Neutrophil (primary cell): ENCODE measurements at regions not wholly inside any gene's neighbourhood (a gene's known extent, or its start where the extent isn't known, plus 50 kb on each side); places are given as distances from the start of the nearest gene placed in this dataset.

ENCODE experiments used
- H3K27ac ChIP-seq: fragments of 200-600 bp; sonication (generic); 2 replicates; pipeline ENCODE4 v1.5.1; 2016; ENCODE audit warnings: mild to moderate bottlenecking, moderate library complexity
- H3K27me3 ChIP-seq: fragments of 200-600 bp; sonication (generic); 2 replicates; pipeline ENCODE4 v1.6.0; 2016; ENCODE audit warnings: mild to moderate bottlenecking
- H3K36me3 ChIP-seq: fragments of 200-600 bp; sonication (generic); 2 replicates; pipeline ENCODE4 v1.5.1; 2017
- H3K4me1 ChIP-seq, 2 experiments: fragments of 200-600 bp in 1 of 2; sonication (generic) in 1 of 2; 1 replicate in 1 of 2; 2 replicates in 1 of 2; pipeline versions ENCODE4 v1.5.1 to v1.6.1; 2013 to 2016; ENCODE audit warnings: low read depth in 1 of 2, low read length in 1 of 2, mild to moderate bottlenecking in 1 of 2, moderate library complexity in 1 of 2; ENCODE audit not compliant: control insufficient read depth in 1 of 2, insufficient read depth in 1 of 2
- H3K4me3 ChIP-seq, 2 experiments: fragments of 200-600 bp in 1 of 2; sonication (generic) in 1 of 2; 1 replicate in 1 of 2; 2 replicates in 1 of 2; pipeline ENCODE4 v1.5.1; 2013 to 2016; ENCODE audit warnings: low read depth in 1 of 2, low read length in 1 of 2, mild to moderate bottlenecking in 1 of 2, moderate library complexity in 1 of 2
- H3K9me3 ChIP-seq: fragments of 200-600 bp; sonication (generic); 2 replicates; pipeline ENCODE4 v1.5.1; 2016
- TF ChIP-seq, protein P1 (sequence below): fragments of 200-600 bp; sonication (generic); IDR thresholded peaks from 2 replicates; pipeline ENCODE4 v1.5.1; 2016; ENCODE audit warnings: antibody characterized with exemption

DNA sequence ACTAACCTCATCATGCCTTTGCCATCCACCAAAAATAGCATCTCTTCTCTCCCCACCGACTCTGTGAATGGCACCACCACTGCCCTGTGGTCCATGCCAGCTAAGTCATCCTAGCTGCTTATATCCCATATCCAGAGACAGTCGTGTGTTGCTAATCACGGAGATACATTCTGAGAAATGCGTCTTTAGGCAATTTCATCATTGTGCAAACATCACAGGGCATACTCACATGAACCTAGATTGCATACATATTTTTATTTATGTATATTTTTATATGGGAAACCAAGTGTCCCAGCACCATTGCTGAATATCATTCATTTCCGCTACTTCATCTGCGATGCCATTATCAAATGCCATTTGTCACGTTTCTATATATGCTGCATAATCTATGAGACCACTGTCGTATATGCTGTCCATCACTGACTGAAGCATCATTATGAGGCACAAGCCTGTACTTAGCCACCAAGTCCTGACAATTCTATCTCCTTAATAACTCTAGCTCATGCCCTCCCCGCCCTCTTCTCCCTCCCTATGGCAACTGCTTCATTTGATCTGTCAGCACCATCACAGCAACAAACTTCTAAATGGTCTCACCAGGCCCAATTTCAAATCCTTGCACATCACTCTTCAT, 104.2 kb downstream of the HSPH1 start:
- Histone ChIP-seq H3K27me3 (peaks cover 30% of the 10 kb centered on the region), H3K27ac (no peak overlapping the region), H3K9me3 (no peaks in the 10 kb centered on the region), H3K4me3 (no peak overlapping the region), H3K36me3 (no peaks in the 10 kb centered on the region), H3K4me1 (no peaks in the 10 kb centered on the region)
- TF ChIP-seq, protein P1, sequence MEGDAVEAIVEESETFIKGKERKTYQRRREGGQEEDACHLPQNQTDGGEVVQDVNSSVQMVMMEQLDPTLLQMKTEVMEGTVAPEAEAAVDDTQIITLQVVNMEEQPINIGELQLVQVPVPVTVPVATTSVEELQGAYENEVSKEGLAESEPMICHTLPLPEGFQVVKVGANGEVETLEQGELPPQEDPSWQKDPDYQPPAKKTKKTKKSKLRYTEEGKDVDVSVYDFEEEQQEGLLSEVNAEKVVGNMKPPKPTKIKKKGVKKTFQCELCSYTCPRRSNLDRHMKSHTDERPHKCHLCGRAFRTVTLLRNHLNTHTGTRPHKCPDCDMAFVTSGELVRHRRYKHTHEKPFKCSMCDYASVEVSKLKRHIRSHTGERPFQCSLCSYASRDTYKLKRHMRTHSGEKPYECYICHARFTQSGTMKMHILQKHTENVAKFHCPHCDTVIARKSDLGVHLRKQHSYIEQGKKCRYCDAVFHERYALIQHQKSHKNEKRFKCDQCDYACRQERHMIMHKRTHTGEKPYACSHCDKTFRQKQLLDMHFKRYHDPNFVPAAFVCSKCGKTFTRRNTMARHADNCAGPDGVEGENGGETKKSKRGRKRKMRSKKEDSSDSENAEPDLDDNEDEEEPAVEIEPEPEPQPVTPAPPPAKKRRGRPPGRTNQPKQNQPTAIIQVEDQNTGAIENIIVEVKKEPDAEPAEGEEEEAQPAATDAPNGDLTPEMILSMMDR: no peak

DNA sequence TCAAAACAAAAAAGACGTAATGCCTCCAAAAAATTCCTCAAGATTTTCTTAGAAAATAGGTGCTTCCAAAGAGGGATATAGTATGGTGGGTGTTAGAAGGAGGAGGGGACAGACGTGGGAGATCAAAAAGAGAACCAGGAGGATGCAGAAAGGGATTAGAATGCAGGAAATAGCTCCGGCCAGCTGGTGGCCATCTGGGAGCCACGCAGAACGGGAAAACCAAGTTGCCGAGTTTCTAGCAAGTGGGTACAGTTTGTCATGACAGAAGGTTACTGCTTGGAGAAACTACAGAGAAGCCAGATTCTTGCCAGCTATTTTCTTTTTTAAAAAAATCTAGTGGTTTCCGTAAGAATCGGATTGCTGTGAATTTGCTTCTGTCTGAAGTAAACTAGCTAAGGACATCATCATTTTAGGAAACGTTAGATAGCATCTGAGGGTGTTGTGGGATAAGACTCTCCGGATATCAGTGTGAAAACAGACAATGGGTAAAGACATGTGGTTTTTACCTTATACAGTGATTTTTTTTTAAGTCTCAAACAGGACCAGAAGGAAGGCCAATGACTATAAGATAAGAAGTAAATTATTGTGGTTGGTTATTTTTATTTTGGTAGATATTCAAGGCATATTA, 104.9 kb downstream of the HSPH1 start:
- Histone ChIP-seq H3K36me3 (no peaks in the 10 kb centered on the region), H3K27me3 (peaks cover 28% of the 10 kb centered on the region), H3K4me1 (no peaks in the 10 kb centered on the region), H3K4me3 (no peak overlapping the region), H3K27ac (no peak overlapping the region), H3K9me3 (no peaks in the 10 kb centered on the region)
- TF ChIP-seq, protein P1: no peak

DNA sequence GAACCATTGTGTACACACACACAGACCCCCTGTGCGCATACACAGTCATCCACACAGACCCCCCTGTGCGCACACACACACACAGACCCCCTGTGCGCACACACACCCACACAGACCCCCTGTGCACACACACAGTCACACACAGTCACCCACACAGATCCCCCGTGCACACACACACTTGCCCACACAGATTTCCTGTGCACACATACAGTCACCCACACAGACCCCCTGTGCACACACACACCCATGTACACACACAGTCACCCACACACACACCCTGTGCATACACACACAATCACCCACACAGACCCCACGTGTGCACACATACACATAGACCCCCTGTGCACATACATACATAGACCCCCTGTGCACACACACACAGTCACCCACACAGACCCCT, 106.1 kb downstream of the HSPH1 start:
- no peak overlapping the region for H3K27ac ChIP-seq
- TF ChIP-seq, protein P1: no peak
- no peaks in the 10 kb centered on the region for H3K4me1 ChIP-seq
- no peaks in the 10 kb centered on the region for H3K36me3 ChIP-seq
- H3K27me3 ChIP-seq: peaks cover 22% of the 10 kb centered on the region
- H3K4me3 ChIP-seq: no peak overlapping the region
- no peaks in the 10 kb centered on the region for H3K9me3 ChIP-seq

DNA sequence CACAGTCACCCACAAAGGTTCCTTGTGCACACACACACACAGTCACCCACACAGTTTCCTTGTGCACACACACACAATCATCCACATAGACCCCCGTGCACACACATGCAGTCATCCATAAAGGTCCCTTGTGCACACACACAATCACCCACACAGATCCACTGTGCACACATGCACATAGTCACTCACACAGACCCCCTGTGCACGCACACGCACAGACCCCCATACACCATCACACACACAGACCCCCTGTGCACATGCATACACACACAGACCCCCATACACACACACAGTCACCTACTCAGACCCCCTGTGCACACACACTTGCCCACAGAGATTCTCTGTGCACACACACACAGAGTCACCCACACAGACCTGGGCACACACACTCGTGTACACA, 107.1 kb downstream of the HSPH1 start:
- Histone ChIP-seq H3K4me3 (no peak overlapping the region), H3K36me3 (no peaks in the 10 kb centered on the region), H3K27me3 (peaks cover 22% of the 10 kb centered on the region), H3K9me3 (no peaks in the 10 kb centered on the region), H3K27ac (no peak overlapping the region), H3K4me1 (no peaks in the 10 kb centered on the region)
- TF ChIP-seq, protein P1: no peak

DNA sequence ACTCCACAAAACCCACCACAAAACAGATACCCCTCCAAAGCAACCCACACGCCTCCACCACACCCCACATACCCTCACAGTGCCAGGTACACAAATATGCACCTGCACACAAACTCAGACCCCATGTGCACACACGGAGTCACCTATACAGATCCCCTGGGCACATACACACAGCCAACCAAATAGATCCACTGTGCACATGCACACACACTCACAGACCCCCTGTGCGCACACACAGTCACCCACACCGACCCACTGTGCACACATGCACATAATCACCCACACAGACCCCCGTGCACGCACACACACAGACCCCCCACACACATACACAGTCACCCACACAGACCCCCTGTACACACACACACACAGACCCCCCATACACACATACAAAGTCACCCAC, 107.8 kb downstream of the HSPH1 start:
- Histone ChIP-seq H3K27ac (no peak overlapping the region), H3K4me1 (no peaks in the 10 kb centered on the region), H3K36me3 (no peaks in the 10 kb centered on the region), H3K4me3 (no peak overlapping the region), H3K9me3 (no peaks in the 10 kb centered on the region), H3K27me3 (peaks cover 22% of the 10 kb centered on the region)
- TF ChIP-seq, protein P1: no peak
